ENCODE measurements at regions not wholly inside any gene's neighbourhood (a gene's known extent, or its start where the extent isn't known, plus 50 kb on each side); places are given as distances from the start of the nearest gene placed in this dataset.

DNA sequence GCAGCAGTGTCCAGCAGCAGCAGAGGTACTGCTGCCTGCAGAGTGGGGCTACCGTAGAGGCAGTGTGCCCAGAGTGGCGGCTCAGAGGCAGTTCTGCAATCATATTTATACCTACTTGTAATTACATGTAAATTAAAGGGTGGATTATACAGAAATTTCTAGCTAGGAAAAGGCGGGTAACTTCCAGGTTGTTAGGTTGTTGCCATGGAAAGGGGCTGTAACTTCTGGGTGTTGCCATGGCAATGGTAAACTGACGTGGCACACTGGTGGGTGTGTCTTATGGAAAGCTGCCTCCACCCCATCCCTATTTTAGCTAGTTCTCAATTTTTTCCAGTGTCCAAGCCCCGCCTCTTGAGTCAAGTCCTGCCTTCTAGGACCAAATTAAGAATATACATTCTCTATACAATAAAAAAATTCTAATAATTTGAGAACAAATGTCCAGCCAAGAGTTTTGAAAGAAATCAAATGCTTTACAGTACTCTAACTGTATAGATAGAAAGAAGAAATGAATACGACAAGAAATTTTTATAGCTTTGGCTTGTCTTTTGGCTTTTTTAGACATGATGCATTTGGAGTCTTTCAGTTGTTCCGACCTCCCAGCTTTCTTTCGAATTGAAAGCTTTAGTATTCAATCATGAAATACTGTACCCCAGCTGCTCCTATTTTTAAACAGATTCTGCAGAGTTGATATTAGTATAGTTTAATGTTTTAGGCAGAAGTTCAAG lies 816.6 kb downstream of the DIAPH3 start:
- no peaks in the 10 kb centered on the region for H3K36me3 Mint-ChIP-seq (ENCODE audit: low read depth, unreplicated experiment)
- Histone ChIP-seq H3K9me3 (ENCODE audit: insufficient read depth, low read depth, low read length) (no peaks in the 10 kb centered on the region), H3K79me2 (ENCODE audit: insufficient read depth, low read length) (no peaks in the 10 kb centered on the region), H3K4me2 (ENCODE audit: low read length) (no peak overlapping the region), H2AFZ (ENCODE audit: low read depth, low read length) (no peak overlapping the region), H3K4me3 (ENCODE audit: insufficient read depth, low read depth, low read length) (no peak overlapping the region), H3K9ac (ENCODE audit: low read length) (no peak overlapping the region), H3K27ac (ENCODE audit: low read depth, low read length) (no peak overlapping the region), H3K27me3 (ENCODE audit: insufficient read depth, low read length) (no peaks in the 10 kb centered on the region), H4K20me1 (ENCODE audit: insufficient read depth, low read length) (no peaks in the 10 kb centered on the region), H3K36me3 (ENCODE audit: insufficient read depth, low read length) (no peaks in the 10 kb centered on the region), H3K4me1 (ENCODE audit: insufficient read depth, low read length) (no peaks in the 10 kb centered on the region)
- H3K4me3 Mint-ChIP-seq (ENCODE audit: unreplicated experiment) = no peak overlapping the region
- no peak for TF ChIP-seq EZH2 (IDR thresholded peaks at IDR 0.05; ENCODE audit: insufficient read depth, low read length)
- TF ChIP-seq, protein P1, sequence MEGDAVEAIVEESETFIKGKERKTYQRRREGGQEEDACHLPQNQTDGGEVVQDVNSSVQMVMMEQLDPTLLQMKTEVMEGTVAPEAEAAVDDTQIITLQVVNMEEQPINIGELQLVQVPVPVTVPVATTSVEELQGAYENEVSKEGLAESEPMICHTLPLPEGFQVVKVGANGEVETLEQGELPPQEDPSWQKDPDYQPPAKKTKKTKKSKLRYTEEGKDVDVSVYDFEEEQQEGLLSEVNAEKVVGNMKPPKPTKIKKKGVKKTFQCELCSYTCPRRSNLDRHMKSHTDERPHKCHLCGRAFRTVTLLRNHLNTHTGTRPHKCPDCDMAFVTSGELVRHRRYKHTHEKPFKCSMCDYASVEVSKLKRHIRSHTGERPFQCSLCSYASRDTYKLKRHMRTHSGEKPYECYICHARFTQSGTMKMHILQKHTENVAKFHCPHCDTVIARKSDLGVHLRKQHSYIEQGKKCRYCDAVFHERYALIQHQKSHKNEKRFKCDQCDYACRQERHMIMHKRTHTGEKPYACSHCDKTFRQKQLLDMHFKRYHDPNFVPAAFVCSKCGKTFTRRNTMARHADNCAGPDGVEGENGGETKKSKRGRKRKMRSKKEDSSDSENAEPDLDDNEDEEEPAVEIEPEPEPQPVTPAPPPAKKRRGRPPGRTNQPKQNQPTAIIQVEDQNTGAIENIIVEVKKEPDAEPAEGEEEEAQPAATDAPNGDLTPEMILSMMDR (IDR thresholded peaks at IDR 0.05; ENCODE audit: insufficient read depth, low read depth, low read length) = no peak
- DNase-seq (ENCODE audit: low read depth) (no peak), FAIRE-seq (no peak)
- H3K9me3 Mint-ChIP-seq (ENCODE audit: unreplicated experiment) = no peaks in the 10 kb centered on the region
- H3K27ac Mint-ChIP-seq (ENCODE audit: unreplicated experiment) = no peak overlapping the region
- peaks cover 2% of the 10 kb centered on the region for H3K27me3 Mint-ChIP-seq (ENCODE audit: low read depth, unreplicated experiment)
- H3K4me1 Mint-ChIP-seq (ENCODE audit: low read depth, unreplicated experiment) = no peaks in the 10 kb centered on the region

DNA sequence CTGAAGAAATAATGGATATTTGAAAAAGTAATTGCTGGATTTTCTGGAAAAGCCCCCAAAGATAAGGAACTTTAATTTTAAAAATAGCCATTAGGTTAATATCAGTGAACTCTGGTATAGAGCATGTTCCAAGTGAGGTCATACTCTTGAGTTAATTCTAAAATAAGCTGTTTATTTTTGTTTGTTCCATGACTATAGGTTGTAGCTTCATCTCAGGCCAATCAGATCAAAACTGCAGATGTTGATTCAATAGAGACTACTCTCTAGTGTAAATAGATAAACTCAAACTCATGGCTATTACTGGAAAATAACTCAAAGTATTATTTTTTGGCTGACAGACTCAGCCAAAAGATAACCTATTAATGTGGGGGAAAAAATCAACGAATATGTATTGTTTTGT lies 815.1 kb downstream of the DIAPH3 start:
- H3K27ac Mint-ChIP-seq (ENCODE audit: unreplicated experiment) = no peak overlapping the region
- no peaks in the 10 kb centered on the region for H3K4me1 Mint-ChIP-seq (ENCODE audit: low read depth, unreplicated experiment)
- no peaks in the 10 kb centered on the region for H3K36me3 Mint-ChIP-seq (ENCODE audit: low read depth, unreplicated experiment)
- no peaks in the 10 kb centered on the region for H3K9me3 ChIP-seq (ENCODE audit: insufficient read depth, low read depth, low read length)
- H3K36me3 ChIP-seq (ENCODE audit: insufficient read depth, low read length) = no peaks in the 10 kb centered on the region
- no peak overlapping the region for H3K9ac ChIP-seq (ENCODE audit: low read length)
- no peaks in the 10 kb centered on the region for H3K79me2 ChIP-seq (ENCODE audit: insufficient read depth, low read length)
- no peak for DNase-seq (ENCODE audit: low read depth)
- no peaks in the 10 kb centered on the region for H3K9me3 Mint-ChIP-seq (ENCODE audit: unreplicated experiment)
- no peak for FAIRE-seq
- H3K4me3 ChIP-seq (ENCODE audit: insufficient read depth, low read depth, low read length) = no peak overlapping the region
- no peaks in the 10 kb centered on the region for H3K4me1 ChIP-seq (ENCODE audit: insufficient read depth, low read length)
- no peak overlapping the region for H3K4me3 Mint-ChIP-seq (ENCODE audit: unreplicated experiment)
- H3K27me3 ChIP-seq (ENCODE audit: insufficient read depth, low read length) = no peaks in the 10 kb centered on the region
- H3K27ac ChIP-seq (ENCODE audit: low read depth, low read length) = no peak overlapping the region
- H3K4me2 ChIP-seq (ENCODE audit: low read length) = no peak overlapping the region
- no peak for TF ChIP-seq EZH2 (IDR thresholded peaks at IDR 0.05; ENCODE audit: insufficient read depth, low read length)
- TF ChIP-seq, protein P1 (IDR thresholded peaks at IDR 0.05; ENCODE audit: insufficient read depth, low read depth, low read length) = no peak
- H2AFZ ChIP-seq (ENCODE audit: low read depth, low read length) = no peak overlapping the region
- H4K20me1 ChIP-seq (ENCODE audit: insufficient read depth, low read length) = no peaks in the 10 kb centered on the region
- H3K27me3 Mint-ChIP-seq (ENCODE audit: low read depth, unreplicated experiment) = peaks cover 2% of the 10 kb centered on the region

DNA sequence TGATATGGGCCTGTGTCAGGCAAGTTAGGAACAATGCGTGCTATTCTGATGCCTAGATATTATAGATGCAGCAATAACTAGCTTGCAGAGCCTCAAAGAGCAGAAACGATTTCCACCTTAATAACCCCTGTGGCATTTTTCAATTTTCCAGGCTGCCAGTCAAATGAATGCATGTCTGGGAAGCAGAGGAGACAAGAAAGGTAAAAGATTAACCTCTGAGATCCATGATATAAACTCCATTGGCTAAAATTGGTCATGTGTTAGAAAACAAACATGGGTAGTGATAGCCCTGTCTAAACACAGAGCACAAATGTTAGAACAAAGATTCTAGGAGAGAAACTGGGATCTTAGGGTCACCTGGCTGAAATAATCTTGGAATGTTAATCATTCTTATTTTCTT lies 811.1 kb downstream of the DIAPH3 start:
- Mint-ChIP-seq H3K4me3 (ENCODE audit: unreplicated experiment) (no peak overlapping the region), H3K4me1 (ENCODE audit: low read depth, unreplicated experiment) (no peaks in the 10 kb centered on the region), H3K9me3 (ENCODE audit: unreplicated experiment) (no peaks in the 10 kb centered on the region), H3K27ac (ENCODE audit: unreplicated experiment) (no peak overlapping the region), H3K36me3 (ENCODE audit: low read depth, unreplicated experiment) (no peaks in the 10 kb centered on the region), H3K27me3 (ENCODE audit: low read depth, unreplicated experiment) (peaks cover 2% of the 10 kb centered on the region)
- no peak for FAIRE-seq
- H3K9me3 ChIP-seq (ENCODE audit: insufficient read depth, low read depth, low read length) = no peaks in the 10 kb centered on the region
- no peak overlapping the region for H2AFZ ChIP-seq (ENCODE audit: low read depth, low read length)
- no peak overlapping the region for H3K4me2 ChIP-seq (ENCODE audit: low read length)
- no peaks in the 10 kb centered on the region for H3K27me3 ChIP-seq (ENCODE audit: insufficient read depth, low read length)
- TF ChIP-seq, protein P1 (IDR thresholded peaks at IDR 0.05; ENCODE audit: insufficient read depth, low read depth, low read length) = no peak
- no peak for TF ChIP-seq EZH2 (IDR thresholded peaks at IDR 0.05; ENCODE audit: insufficient read depth, low read length)
- H3K79me2 ChIP-seq (ENCODE audit: insufficient read depth, low read length) = no peaks in the 10 kb centered on the region
- DNase-seq (ENCODE audit: low read depth) = no peak
- H3K4me1 ChIP-seq (ENCODE audit: insufficient read depth, low read length) = no peaks in the 10 kb centered on the region
- H3K9ac ChIP-seq (ENCODE audit: low read length) = no peak overlapping the region
- no peak overlapping the region for H3K27ac ChIP-seq (ENCODE audit: low read depth, low read length)
- H4K20me1 ChIP-seq (ENCODE audit: insufficient read depth, low read length) = no peaks in the 10 kb centered on the region
- H3K4me3 ChIP-seq (ENCODE audit: insufficient read depth, low read depth, low read length) = no peak overlapping the region
- no peaks in the 10 kb centered on the region for H3K36me3 ChIP-seq (ENCODE audit: insufficient read depth, low read length)
